ENCODE measurements at regions not wholly inside any gene's neighbourhood (a gene's known extent, or its start where the extent isn't known, plus 50 kb on each side); places are given as distances from the start of the nearest gene placed in this dataset.
"Not testable (repeated sequence)": the region's sequence is repeated elsewhere in the genome, so short reads cannot be mapped to it uniquely, and the experiment has no call there.

GRCh38 chr6:125446011-125446410 is 144.2 kb upstream of the HDDC2 start:
- no peak overlapping the region for H3K4me3 ChIP-seq (ENCODE audit: low read depth in 1 of 2, low read length in 2 of 2)
- H3K27me3 ChIP-seq (ENCODE audit: control insufficient read depth in 1 of 2, insufficient read depth in 2 of 2, low read length in 2 of 2): no peaks in the 10 kb centered on the region
- 74 to 87% methylated on average over 5 of the region's 5 CpGs for WGBS, 2 donors
- H3K4me1 ChIP-seq (ENCODE audit: control insufficient read depth in 2 of 2, insufficient read depth in 2 of 2, low read length in 1 of 2): no peaks in the 10 kb centered on the region
- no peaks in the 10 kb centered on the region for H3K9me3 ChIP-seq (ENCODE audit: control insufficient read depth in 2 of 2, insufficient read depth in 1 of 2, low read depth in 1 of 2, low read length in 1 of 2)
- H3K27ac ChIP-seq (ENCODE audit: low read depth in 2 of 2, low read length in 1 of 2): no peak overlapping the region
- H3K36me3 ChIP-seq (ENCODE audit: control insufficient read depth in 2 of 2, insufficient read depth in 2 of 2, low read length in 1 of 2): no peaks in the 10 kb centered on the region

GRCh38 chr6:125451750-125452149 is 150.0 kb upstream of the HDDC2 start:
- H3K36me3 ChIP-seq (ENCODE audit: control insufficient read depth in 2 of 2, insufficient read depth in 2 of 2, low read length in 1 of 2): no peaks in the 10 kb centered on the region
- 42 to 46% methylated on average over 2 of the region's 2 CpGs for WGBS, 2 donors
- peaks cover 8 to 16% of the 10 kb centered on the region in 2 donors for H3K9me3 ChIP-seq (ENCODE audit: control insufficient read depth in 2 of 2, insufficient read depth in 1 of 2, low read depth in 1 of 2, low read length in 1 of 2)
- H3K27ac ChIP-seq (ENCODE audit: low read depth in 2 of 2, low read length in 1 of 2): no peak overlapping the region
- no peaks in the 10 kb centered on the region for H3K27me3 ChIP-seq (ENCODE audit: control insufficient read depth in 1 of 2, insufficient read depth in 2 of 2, low read length in 2 of 2)
- H3K4me3 ChIP-seq (ENCODE audit: low read depth in 1 of 2, low read length in 2 of 2): no peak overlapping the region
- no peaks in the 10 kb centered on the region for H3K4me1 ChIP-seq (ENCODE audit: control insufficient read depth in 2 of 2, insufficient read depth in 2 of 2, low read length in 1 of 2)

- Histone ChIP-seq H3K27ac (ENCODE audit: low read depth in 2 of 2, low read length in 1 of 2) (no peak overlapping the region), H3K36me3 (ENCODE audit: control insufficient read depth in 2 of 2, insufficient read depth in 2 of 2, low read length in 1 of 2) (no peaks in the 10 kb centered on the region), H3K9me3 (ENCODE audit: control insufficient read depth in 2 of 2, insufficient read depth in 1 of 2, low read depth in 1 of 2, low read length in 1 of 2) (peaks cover 8 to 16% of the 10 kb centered on the region in 2 donors), H3K4me3 (ENCODE audit: low read depth in 1 of 2, low read length in 2 of 2) (no peak overlapping the region), H3K27me3 (ENCODE audit: control insufficient read depth in 1 of 2, insufficient read depth in 2 of 2, low read length in 2 of 2) (no peaks in the 10 kb centered on the region), H3K4me1 (ENCODE audit: control insufficient read depth in 2 of 2, insufficient read depth in 2 of 2, low read length in 1 of 2) (no peaks in the 10 kb centered on the region)
- WGBS, 2 donors: 71 to 73% methylated on average over 4 of the region's 4 CpGs
These were observed 151.7 kb upstream of the HDDC2 start for GRCh38 chr6:125453516-125453915.

GRCh38 chr6:125454351-125454750 is 152.6 kb upstream of the HDDC2 start:
- H3K4me1 ChIP-seq (ENCODE audit: control insufficient read depth in 2 of 2, insufficient read depth in 2 of 2, low read length in 1 of 2): no peaks in the 10 kb centered on the region
- no peak overlapping the region for H3K27ac ChIP-seq (ENCODE audit: low read depth in 2 of 2, low read length in 1 of 2)
- H3K36me3 ChIP-seq (ENCODE audit: control insufficient read depth in 2 of 2, insufficient read depth in 2 of 2, low read length in 1 of 2): no peaks in the 10 kb centered on the region
- H3K4me3 ChIP-seq (ENCODE audit: low read depth in 1 of 2, low read length in 2 of 2): no peak overlapping the region
- 83 to 88% methylated on average over 1 of the region's 1 CpG for WGBS, 2 donors
- H3K27me3 ChIP-seq (ENCODE audit: control insufficient read depth in 1 of 2, insufficient read depth in 2 of 2, low read length in 2 of 2): no peaks in the 10 kb centered on the region
- H3K9me3 ChIP-seq (ENCODE audit: control insufficient read depth in 2 of 2, insufficient read depth in 1 of 2, low read depth in 1 of 2, low read length in 1 of 2): peaks cover 8 to 16% of the 10 kb centered on the region in 2 donors

GRCh38 chr6:125458493-125458892 is 156.7 kb upstream of the HDDC2 start:
- not testable (repeated sequence) for H3K27me3 ChIP-seq (ENCODE audit: control insufficient read depth in 1 of 2, insufficient read depth in 2 of 2, low read length in 2 of 2); H3K4me3 ChIP-seq (ENCODE audit: low read depth in 1 of 2, low read length in 2 of 2); H3K27ac ChIP-seq (ENCODE audit: low read depth in 2 of 2, low read length in 1 of 2); H3K9me3 ChIP-seq (ENCODE audit: control insufficient read depth in 2 of 2, insufficient read depth in 1 of 2, low read depth in 1 of 2, low read length in 1 of 2); H3K36me3 ChIP-seq (ENCODE audit: control insufficient read depth in 2 of 2, insufficient read depth in 2 of 2, low read length in 1 of 2); H3K4me1 ChIP-seq (ENCODE audit: control insufficient read depth in 2 of 2, insufficient read depth in 2 of 2, low read length in 1 of 2)
- 86 to 92% methylated on average over 1 of the region's 1 CpG for WGBS, 2 donors

GRCh38 chr6:125465332-125465731 is 163.6 kb upstream of the HDDC2 start:
- not testable (repeated sequence) for H3K9me3 ChIP-seq (ENCODE audit: control insufficient read depth in 2 of 2, insufficient read depth in 1 of 2, low read depth in 1 of 2, low read length in 1 of 2); H3K27me3 ChIP-seq (ENCODE audit: control insufficient read depth in 1 of 2, insufficient read depth in 2 of 2, low read length in 2 of 2); H3K36me3 ChIP-seq (ENCODE audit: control insufficient read depth in 2 of 2, insufficient read depth in 2 of 2, low read length in 1 of 2); H3K4me3 ChIP-seq (ENCODE audit: low read depth in 1 of 2, low read length in 2 of 2); H3K4me1 ChIP-seq (ENCODE audit: control insufficient read depth in 2 of 2, insufficient read depth in 2 of 2, low read length in 1 of 2); H3K27ac ChIP-seq (ENCODE audit: low read depth in 2 of 2, low read length in 1 of 2)
- 86 to 89% methylated on average over 1 of the region's 1 CpG for WGBS, 2 donors

- H3K4me3 ChIP-seq (ENCODE audit: low read depth in 1 of 2, low read length in 2 of 2): no peak overlapping the region
- H3K27me3 ChIP-seq (ENCODE audit: control insufficient read depth in 1 of 2, insufficient read depth in 2 of 2, low read length in 2 of 2): no peaks in the 10 kb centered on the region
- no peak overlapping the region for H3K27ac ChIP-seq (ENCODE audit: low read depth in 2 of 2, low read length in 1 of 2)
- H3K36me3 ChIP-seq (ENCODE audit: control insufficient read depth in 2 of 2, insufficient read depth in 2 of 2, low read length in 1 of 2): no peaks in the 10 kb centered on the region
- H3K4me1 ChIP-seq (ENCODE audit: control insufficient read depth in 2 of 2, insufficient read depth in 2 of 2, low read length in 1 of 2): no peaks in the 10 kb centered on the region
- H3K9me3 ChIP-seq (ENCODE audit: control insufficient read depth in 2 of 2, insufficient read depth in 1 of 2, low read depth in 1 of 2, low read length in 1 of 2): no peaks in the 10 kb centered on the region
- WGBS, 2 donors: 79 to 82% methylated on average over 3 of the region's 3 CpGs
These were observed 168.1 kb upstream of the HDDC2 start for GRCh38 chr6:125469915-125470314.

- no peaks in the 10 kb centered on the region for H3K36me3 ChIP-seq (ENCODE audit: control insufficient read depth in 2 of 2, insufficient read depth in 2 of 2, low read length in 1 of 2)
- WGBS, 2 donors: 83 to 90% methylated on average over 1 of the region's 1 CpG
- H3K27me3 ChIP-seq (ENCODE audit: control insufficient read depth in 1 of 2, insufficient read depth in 2 of 2, low read length in 2 of 2): no peaks in the 10 kb centered on the region
- H3K9me3 ChIP-seq (ENCODE audit: control insufficient read depth in 2 of 2, insufficient read depth in 1 of 2, low read depth in 1 of 2, low read length in 1 of 2): no peaks in the 10 kb centered on the region
- H3K4me1 ChIP-seq (ENCODE audit: control insufficient read depth in 2 of 2, insufficient read depth in 2 of 2, low read length in 1 of 2): no peaks in the 10 kb centered on the region
- no peak overlapping the region for H3K4me3 ChIP-seq (ENCODE audit: low read depth in 1 of 2, low read length in 2 of 2)
- no peak overlapping the region for H3K27ac ChIP-seq (ENCODE audit: low read depth in 2 of 2, low read length in 1 of 2)
These were observed 169.9 kb upstream of the HDDC2 start for GRCh38 chr6:125471667-125472066.

GRCh38 chr6:125474061-125474460 is 172.3 kb upstream of the HDDC2 start:
- Histone ChIP-seq H3K27ac (ENCODE audit: low read depth in 2 of 2, low read length in 1 of 2) (no peak overlapping the region), H3K9me3 (ENCODE audit: control insufficient read depth in 2 of 2, insufficient read depth in 1 of 2, low read depth in 1 of 2, low read length in 1 of 2) (no peaks in the 10 kb centered on the region), H3K36me3 (ENCODE audit: control insufficient read depth in 2 of 2, insufficient read depth in 2 of 2, low read length in 1 of 2) (no peaks in the 10 kb centered on the region), H3K27me3 (ENCODE audit: control insufficient read depth in 1 of 2, insufficient read depth in 2 of 2, low read length in 2 of 2) (no peaks in the 10 kb centered on the region), H3K4me1 (ENCODE audit: control insufficient read depth in 2 of 2, insufficient read depth in 2 of 2, low read length in 1 of 2) (no peaks in the 10 kb centered on the region), H3K4me3 (ENCODE audit: low read depth in 1 of 2, low read length in 2 of 2) (no peak overlapping the region)
- 44 to 63% methylated on average over 1 of the region's 1 CpG for WGBS, 2 donors

- WGBS, 2 donors: 74 to 80% methylated on average over 4 of the region's 4 CpGs
These were observed 175.4 kb upstream of the HDDC2 start for GRCh38 chr6:125477156-125477555.

More at GRCh38 chr6:125477156-125477555, 175.4 kb upstream of the HDDC2 start:
- Histone ChIP-seq H3K36me3 (ENCODE audit: control insufficient read depth in 2 of 2, insufficient read depth in 2 of 2, low read length in 1 of 2) (no peaks in the 10 kb centered on the region), H3K9me3 (ENCODE audit: control insufficient read depth in 2 of 2, insufficient read depth in 1 of 2, low read depth in 1 of 2, low read length in 1 of 2) (no peaks in the 10 kb centered on the region), H3K27ac (ENCODE audit: low read depth in 2 of 2, low read length in 1 of 2) (no peak overlapping the region), H3K4me3 (ENCODE audit: low read depth in 1 of 2, low read length in 2 of 2) (no peak overlapping the region), H3K27me3 (ENCODE audit: control insufficient read depth in 1 of 2, insufficient read depth in 2 of 2, low read length in 2 of 2) (no peaks in the 10 kb centered on the region), H3K4me1 (ENCODE audit: control insufficient read depth in 2 of 2, insufficient read depth in 2 of 2, low read length in 1 of 2) (no peaks in the 10 kb centered on the region)

Measured in esophagus (tissue), 2 donors.